Keratinocyte (primary cell): ENCODE measurements at regions not wholly inside any gene's neighbourhood (a gene's known extent, or its start where the extent isn't known, plus 50 kb on each side); places are given as distances from the start of the nearest gene placed in this dataset.

ENCODE experiments used
- DNase-seq: peaks from one replicate; pipeline ENCODE4 v3.0.0-alpha.2; 2011; ENCODE audit warnings: low read depth, missing footprints, low spot score
- FAIRE-seq: peaks from 2 replicates; lab custom pipeline; 2011; peaks lifted over from hg19 to GRCh38; lab: Jason Lieb, UNC
- H2AFZ ChIP-seq: 2 replicates; pipeline ENCODE4 v1.6.0; 2012; ENCODE audit warnings: low read length, control low read depth, inconsistent platforms; ENCODE audit not compliant: control insufficient read depth
- H3K27ac ChIP-seq: 2 replicates; pipeline ENCODE4 v1.5.1; 2011; ENCODE audit warnings: low read length; ENCODE audit not compliant: control insufficient read depth, insufficient read depth
- H3K27me3 ChIP-seq: 3 replicates; pipeline ENCODE4 v1.6.0; 2011; ENCODE audit warnings: low read length; ENCODE audit not compliant: control insufficient read depth, insufficient read depth; ENCODE audit errors: extremely low read depth
- H3K36me3 ChIP-seq, 2 experiments: 2 replicates in 1 of 2; 3 replicates in 1 of 2; pipeline ENCODE4 v1.5.1; 2011; ENCODE audit warnings: low read length in 2 of 2, mild to moderate bottlenecking in 1 of 2; ENCODE audit not compliant: control insufficient read depth in 2 of 2, insufficient read depth in 2 of 2; ENCODE audit errors: extremely low read depth in 1 of 2
- H3K4me1 ChIP-seq: 3 replicates; pipeline ENCODE4 v1.5.1; 2011; ENCODE audit warnings: low read length; ENCODE audit not compliant: control insufficient read depth, insufficient read depth; ENCODE audit errors: extremely low read depth
- H3K4me2 ChIP-seq: 3 replicates; pipeline ENCODE4 v1.6.0; 2011; ENCODE audit warnings: low read depth, low read length; ENCODE audit not compliant: control insufficient read depth, insufficient read depth; ENCODE audit errors: extremely low read depth
- H3K4me3 ChIP-seq, 3 experiments: fragments of 200-600 bp in 1 of 3; sonication (generic) in 1 of 3; 2 replicates in 2 of 3; 3 replicates in 1 of 3; pipeline ENCODE4 v1.5.1; 2011 to 2016; ENCODE audit warnings: low read length in 3 of 3, mild to moderate bottlenecking in 3 of 3, control low read depth in 2 of 3, inconsistent platforms in 1 of 3, low read depth in 1 of 3, mixed read lengths in 1 of 3, mixed run types in 1 of 3, moderate library complexity in 1 of 3; ENCODE audit not compliant: control insufficient read depth in 2 of 3, insufficient read depth in 2 of 3; ENCODE audit errors: extremely low read depth in 1 of 3
- H3K79me2 ChIP-seq: 2 replicates; pipeline ENCODE4 v1.6.0; 2012; ENCODE audit warnings: low read length; ENCODE audit not compliant: control insufficient read depth, insufficient read depth
- H3K9ac ChIP-seq: 3 replicates; pipeline ENCODE4 v1.6.0; 2011; ENCODE audit warnings: low read length; ENCODE audit not compliant: control insufficient read depth, insufficient read depth; ENCODE audit errors: extremely low read depth
- H3K9me1 ChIP-seq: 3 replicates; pipeline ENCODE4 v1.6.0; 2011; ENCODE audit warnings: low read length; ENCODE audit not compliant: control insufficient read depth, insufficient read depth; ENCODE audit errors: extremely low read depth
- H3K9me3 ChIP-seq: 2 replicates; pipeline ENCODE4 v1.5.1; 2012; ENCODE audit warnings: low read depth, low read length; ENCODE audit not compliant: control insufficient read depth
- H4K20me1 ChIP-seq: 3 replicates; pipeline ENCODE4 v1.6.0; 2011; ENCODE audit warnings: low read length; ENCODE audit not compliant: control insufficient read depth, insufficient read depth; ENCODE audit errors: extremely low read depth
- CTCF ChIP-seq, 3 experiments: IDR thresholded peaks in 1 of 3; conservative IDR thresholded peaks in 1 of 3; optimal IDR thresholded peaks in 1 of 3; 2 replicates in 2 of 3; 3 replicates in 1 of 3; pipeline versions ENCODE3 to v1.5.1; 2011; ENCODE audit warnings: low read length in 3 of 3, mild to moderate bottlenecking in 3 of 3, moderate library complexity in 2 of 3, control low read depth in 1 of 3, inconsistent platforms in 1 of 3; ENCODE audit not compliant: insufficient read depth in 2 of 3; ENCODE audit errors: extremely low read depth in 1 of 3
- EZH2 ChIP-seq: IDR thresholded peaks from one replicate; pipeline ENCODE4 v1.6.1; 2012; ENCODE audit warnings: inconsistent platforms, mild to moderate bottlenecking, low read length, moderate library complexity
- dilution Hi-C: fragments of 300-500 bp; cut with MboI; formaldehyde crosslinking; loops from one replicate; pipeline ENCODE4 v1.7.0; 2020; ENCODE audit warnings: low sequenced_read_pairs; ENCODE audit not compliant: extremely low pct_ligation_motif_present

- Histone ChIP-seq H3K4me2 (no peak overlapping the region), H3K9ac (no peak overlapping the region), H3K4me3 (no peak overlapping the region), H3K27me3 (no peaks in the 10 kb centered on the region), H2AFZ (no peak overlapping the region), H4K20me1 (no peaks in the 10 kb centered on the region), H3K9me1 (no peaks in the 10 kb centered on the region), H3K4me1 (no peaks in the 10 kb centered on the region), H3K9me3 (no peaks in the 10 kb centered on the region), H3K27ac (no peak overlapping the region), H3K79me2 (no peaks in the 10 kb centered on the region), H3K36me3 (no peaks in the 10 kb centered on the region)
- no peak for FAIRE-seq
- dilution Hi-C loops: no loop called here
- TF ChIP-seq CTCF (optimal IDR thresholded peaks at IDR 0.05 in 1 of 3, IDR thresholded peaks at IDR 0.05 in 1 of 3, conservative IDR thresholded peaks at IDR 0.05 in 1 of 3; ENCODE audit: extremely low read depth in 1 of 3, insufficient read depth in 2 of 3, low read length in 3 of 3): no peak
- TF ChIP-seq EZH2: no peak
- no peak for DNase-seq
These were observed 224.4 kb downstream of the C7orf25 start for GRCh38 chr7:42687211-42688055.

GRCh38 chr7:42686594-42687156, 225.2 kb downstream of the C7orf25 start:
- no peaks in the 10 kb centered on the region for H3K4me1 ChIP-seq
- H3K27ac ChIP-seq: no peak overlapping the region
- H3K27me3 ChIP-seq: no peaks in the 10 kb centered on the region
- H3K79me2 ChIP-seq: no peaks in the 10 kb centered on the region
- H3K9me1 ChIP-seq: no peaks in the 10 kb centered on the region
- no peak overlapping the region for H2AFZ ChIP-seq
- H3K4me2 ChIP-seq: no peak overlapping the region
- H3K9ac ChIP-seq: no peak overlapping the region
- TF ChIP-seq EZH2 (no peak), CTCF (optimal IDR thresholded peaks at IDR 0.05 in 1 of 3, IDR thresholded peaks at IDR 0.05 in 1 of 3, conservative IDR thresholded peaks at IDR 0.05 in 1 of 3; ENCODE audit: extremely low read depth in 1 of 3, insufficient read depth in 2 of 3, low read length in 3 of 3) (no peak)
- dilution Hi-C loops: no loop called here
- H4K20me1 ChIP-seq: no peaks in the 10 kb centered on the region
- DNase-seq (no peak), FAIRE-seq (no peak)
- no peak overlapping the region for H3K4me3 ChIP-seq
- H3K9me3 ChIP-seq: no peaks in the 10 kb centered on the region
- H3K36me3 ChIP-seq: no peaks in the 10 kb centered on the region
